HG03097 (cell line): ENCODE measurements at regions not wholly inside any gene's neighbourhood (a gene's known extent, or its start where the extent isn't known, plus 50 kb on each side); places are given as distances from the start of the nearest gene placed in this dataset.
"Not testable (repeated sequence)": the region's sequence is repeated elsewhere in the genome, so short reads cannot be mapped to it uniquely, and the experiment has no call there.

ENCODE experiments used
- ATAC-seq: cut with Tn5 transposase; IDR thresholded peaks from one replicate; pipeline ENCODE4 v1.9.1; 2021; ENCODE audit not compliant: unreplicated experiment, low FRiP score

GRCh38 chr1:65577278-65577677 is 156.8 kb downstream of the LEPR start:
- no peak for ATAC-seq

DNA sequence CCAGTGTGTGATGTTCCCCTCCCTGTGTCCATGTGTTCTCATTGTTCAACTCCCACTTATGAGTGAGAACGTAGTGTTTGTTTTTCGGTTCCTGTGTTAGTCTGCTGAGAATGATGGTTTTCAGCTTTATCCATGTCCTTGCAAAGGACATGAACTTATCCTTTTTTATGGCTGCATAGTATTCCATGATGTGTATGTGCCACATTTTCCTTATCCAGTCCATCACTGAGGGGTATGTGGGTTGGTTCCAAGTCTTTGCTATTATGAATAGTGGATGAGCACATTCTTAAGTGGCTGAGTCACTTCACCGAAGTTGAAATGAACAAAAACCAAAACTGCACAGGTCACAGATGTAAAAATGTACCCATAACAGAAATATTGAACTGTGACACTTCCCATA is 157.5 kb downstream of the LEPR start:
- not testable (repeated sequence) for ATAC-seq

DNA sequence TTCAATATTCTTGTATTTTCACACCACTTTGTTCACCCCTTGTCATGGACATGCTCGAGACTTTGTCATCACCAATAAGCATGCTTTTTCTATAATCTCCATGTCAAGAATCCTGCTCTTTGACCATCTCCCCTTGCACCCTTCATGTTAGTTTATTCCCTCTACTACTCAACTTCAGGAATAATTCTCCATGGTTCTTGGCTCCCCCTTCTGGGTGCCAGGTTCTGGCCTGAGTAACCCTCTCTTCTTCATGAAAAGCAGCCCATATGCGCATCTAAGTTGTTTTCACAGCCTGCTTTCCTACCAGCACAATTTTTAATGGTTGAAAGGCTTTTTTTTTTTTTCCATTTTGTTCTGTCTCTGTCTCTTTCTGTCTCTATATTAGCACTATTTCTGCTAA is 160.7 kb downstream of the LEPR start:
- no peak for ATAC-seq

- ATAC-seq = no peak
Observed at GRCh38 chr1:65584399-65584798, 163.9 kb downstream of the LEPR start.

- no peak for ATAC-seq
Observed at GRCh38 chr1:65590279-65590678, 169.8 kb downstream of the LEPR start.

DNA sequence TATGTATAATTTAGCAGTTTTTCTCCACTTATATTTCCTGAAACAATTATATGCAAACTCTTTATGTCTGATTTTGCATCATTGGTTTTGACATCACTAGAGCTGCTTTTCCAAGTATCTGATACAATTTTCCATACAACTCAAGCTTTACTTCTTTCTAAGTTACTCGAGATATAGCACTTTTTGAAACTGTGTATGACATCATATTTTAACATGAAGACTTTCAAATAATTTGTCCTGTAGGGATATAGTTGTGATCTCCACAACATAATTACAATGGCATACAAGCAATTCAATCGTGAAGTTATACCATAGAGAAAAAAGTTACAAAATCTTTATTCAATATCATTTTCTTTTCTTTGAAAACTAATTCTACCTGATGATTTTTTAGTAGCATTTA is 173.0 kb downstream of the LEPR start:
- ATAC-seq = no peak

DNA sequence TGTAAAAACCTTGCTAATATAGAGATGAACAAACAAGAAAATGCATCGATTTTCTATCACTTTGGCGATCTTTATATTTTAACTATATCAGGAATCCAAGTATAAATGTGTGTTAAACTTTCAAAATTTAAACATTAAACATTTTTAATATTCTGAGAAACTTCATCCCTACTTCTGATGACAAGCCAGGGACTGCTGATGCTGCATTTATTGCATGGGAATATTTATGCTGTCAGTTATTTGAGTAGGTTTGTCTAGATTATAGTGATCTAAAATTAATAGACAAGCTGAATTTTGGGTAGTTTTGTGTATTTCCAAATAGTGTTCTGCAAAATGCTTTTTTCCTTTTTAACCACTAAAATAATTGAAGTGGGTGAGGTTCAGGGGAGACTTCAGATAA is 175.3 kb downstream of the LEPR start:
- ATAC-seq = no peak

DNA sequence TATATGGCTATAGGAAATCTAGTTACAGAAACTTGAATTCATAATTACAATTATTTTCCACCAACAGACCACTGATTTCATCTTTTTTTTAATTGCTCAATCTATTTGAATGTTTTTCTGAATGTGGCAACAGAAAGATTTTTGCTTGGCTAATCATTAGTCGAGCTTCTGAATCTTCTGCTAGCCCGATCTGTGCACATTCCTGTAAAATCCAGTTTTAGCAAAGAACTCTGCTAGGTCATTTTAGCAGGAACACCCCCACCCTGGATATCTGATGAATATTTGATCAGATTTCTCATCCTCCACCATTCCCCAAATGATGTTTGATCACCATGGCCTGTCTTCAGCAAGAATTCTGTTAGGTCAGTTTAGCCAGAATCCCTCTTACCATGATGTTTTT is 176.3 kb downstream of the LEPR start:
- no peak for ATAC-seq

DNA sequence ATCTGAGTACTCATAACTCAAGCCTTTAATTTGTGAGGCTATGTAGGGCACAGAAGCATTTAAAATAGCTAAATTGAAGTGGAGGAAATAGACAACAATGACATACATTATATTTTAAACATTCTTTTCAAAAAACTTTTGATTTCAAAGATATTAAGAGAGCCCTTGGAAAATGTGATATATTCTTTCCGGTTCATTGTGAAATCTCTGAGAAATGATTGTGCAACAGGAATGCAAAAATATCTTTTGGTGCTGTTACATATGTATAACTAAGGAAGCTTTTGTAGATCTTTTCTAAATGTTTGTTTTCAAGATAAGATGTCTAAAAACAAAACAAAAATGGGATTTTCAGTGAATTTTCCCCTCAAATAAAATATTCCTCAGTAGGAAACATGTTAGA is 185.2 kb downstream of the LEPR start:
- no peak for ATAC-seq

GRCh38 chr1:65606426-65606825 is 186.0 kb downstream of the LEPR start:
- no peak for ATAC-seq

GRCh38 chr1:65613884-65614283 is 178.8 kb upstream of the PDE4B start:
- ATAC-seq = no peak

GRCh38 chr1:65615859-65616258 is 176.8 kb upstream of the PDE4B start:
- no peak for ATAC-seq

- not testable (repeated sequence) for ATAC-seq
Observed at GRCh38 chr1:65621721-65622120, 171.0 kb upstream of the PDE4B start.

GRCh38 chr1:65623895-65624294 is 168.8 kb upstream of the PDE4B start:
- no peak for ATAC-seq

DNA sequence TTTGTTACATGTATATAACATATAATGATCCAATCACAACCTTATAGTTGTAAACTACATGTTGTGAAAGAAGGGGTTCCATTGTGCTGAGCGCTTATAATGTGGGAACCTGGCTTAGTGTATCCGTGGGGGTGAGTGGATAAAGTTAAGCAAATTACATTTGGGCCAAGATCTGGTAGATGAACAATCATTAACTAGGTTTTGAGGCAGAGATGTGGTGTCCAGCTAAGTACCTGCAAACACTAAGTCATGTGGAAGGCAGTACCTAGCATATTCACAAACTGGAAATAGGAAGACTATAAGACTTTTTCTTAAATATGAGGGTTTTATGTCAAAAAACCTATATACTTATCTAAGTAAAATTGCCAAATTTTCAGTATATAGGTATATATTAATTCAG is 167.2 kb upstream of the PDE4B start:
- ATAC-seq = no peak

DNA sequence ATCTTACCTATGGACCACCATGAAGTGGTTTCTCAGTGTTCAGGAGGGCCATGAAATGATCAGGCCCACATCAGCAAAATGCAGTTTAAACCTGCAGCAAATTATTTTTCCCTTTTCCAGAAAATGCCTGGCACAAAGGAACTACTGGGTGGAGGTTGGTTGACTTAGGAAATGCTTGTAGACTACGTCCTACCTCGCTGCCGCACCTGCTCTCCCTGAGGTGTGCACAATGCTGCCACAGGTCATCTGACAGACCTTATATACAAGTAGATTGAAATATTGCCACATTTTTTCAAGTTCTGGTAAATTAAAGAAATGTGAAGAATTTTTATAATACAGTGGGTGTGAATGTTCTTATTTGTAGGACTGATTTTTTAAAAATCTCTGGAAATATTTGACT is 166.7 kb upstream of the PDE4B start:
- no peak for ATAC-seq

DNA sequence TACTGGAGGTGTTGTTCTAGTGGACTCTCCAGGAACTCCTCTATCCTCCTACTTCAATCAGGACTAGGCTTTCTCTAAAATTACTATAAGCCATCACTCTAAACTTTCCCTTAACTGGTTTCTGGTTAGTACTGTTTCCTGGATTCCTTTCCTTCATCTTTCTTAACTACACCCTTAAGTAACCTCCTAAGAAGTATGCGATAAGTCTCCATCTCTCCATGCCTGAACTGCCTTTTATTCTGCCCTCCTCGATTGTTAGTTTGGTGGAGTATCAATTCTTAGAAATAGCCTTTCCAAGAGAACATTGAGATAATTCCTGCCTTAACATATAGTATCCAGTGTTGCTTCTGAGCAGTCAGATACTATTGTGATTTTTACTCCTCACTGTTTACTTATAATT is 162.9 kb upstream of the PDE4B start:
- no peak for ATAC-seq

DNA sequence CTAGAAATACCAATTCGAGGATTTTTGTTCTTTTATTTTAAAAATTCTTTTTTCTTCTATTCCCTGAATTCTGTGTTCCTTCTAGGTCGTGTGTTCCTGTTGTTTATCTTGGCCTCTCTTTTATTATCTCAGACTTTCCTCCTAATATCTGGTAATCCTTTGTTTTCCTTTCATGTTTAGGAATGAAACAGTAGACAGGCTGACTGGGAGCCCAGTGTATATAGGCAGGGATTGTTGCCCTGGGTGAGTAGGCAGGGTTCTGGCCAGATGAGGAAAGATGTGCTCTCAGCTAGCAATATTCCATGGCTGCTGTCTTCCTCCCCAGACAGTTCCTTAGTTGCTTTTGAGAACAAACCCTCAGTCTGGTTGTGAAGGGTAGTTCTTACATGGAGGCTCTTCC is 161.8 kb upstream of the PDE4B start:
- no peak for ATAC-seq

DNA sequence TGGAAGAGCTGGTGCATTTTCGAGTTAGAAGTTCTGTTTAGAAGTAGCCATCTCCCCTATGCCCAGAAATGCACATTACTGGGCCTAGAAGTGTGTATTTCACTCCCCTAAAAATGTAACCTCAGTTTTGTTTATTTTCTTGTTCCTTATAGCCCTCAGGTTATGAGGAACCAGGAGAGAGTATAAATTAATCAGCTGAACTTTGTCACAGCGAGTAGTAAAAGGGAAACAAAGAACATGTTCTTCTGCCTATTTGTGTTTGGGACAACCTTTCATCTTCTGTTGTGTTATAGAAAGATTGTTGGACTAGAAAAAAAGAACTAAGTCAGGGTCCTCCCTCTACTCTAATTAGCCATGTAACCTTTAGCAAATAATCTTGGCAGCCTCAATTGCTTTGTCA is 160.5 kb upstream of the PDE4B start:
- ATAC-seq = no peak

DNA sequence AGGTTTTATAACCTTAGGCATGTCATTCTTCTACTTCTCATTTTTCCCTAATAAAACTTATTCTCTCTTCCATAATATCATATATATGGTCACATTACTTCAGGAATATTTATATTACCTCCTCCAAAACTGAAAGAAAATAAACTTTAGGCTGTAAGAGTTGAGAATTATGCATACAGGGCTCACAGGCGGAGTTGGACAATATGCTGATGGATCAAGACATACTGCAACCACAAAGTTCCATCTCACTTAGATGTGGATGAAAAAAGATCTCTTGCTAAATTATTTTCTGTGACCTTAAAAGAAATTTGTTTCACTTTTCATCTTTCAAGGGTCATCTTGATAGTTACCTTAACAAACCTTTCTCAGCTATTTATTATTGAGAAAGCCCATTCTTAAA is 152.6 kb upstream of the PDE4B start:
- no peak for ATAC-seq

DNA sequence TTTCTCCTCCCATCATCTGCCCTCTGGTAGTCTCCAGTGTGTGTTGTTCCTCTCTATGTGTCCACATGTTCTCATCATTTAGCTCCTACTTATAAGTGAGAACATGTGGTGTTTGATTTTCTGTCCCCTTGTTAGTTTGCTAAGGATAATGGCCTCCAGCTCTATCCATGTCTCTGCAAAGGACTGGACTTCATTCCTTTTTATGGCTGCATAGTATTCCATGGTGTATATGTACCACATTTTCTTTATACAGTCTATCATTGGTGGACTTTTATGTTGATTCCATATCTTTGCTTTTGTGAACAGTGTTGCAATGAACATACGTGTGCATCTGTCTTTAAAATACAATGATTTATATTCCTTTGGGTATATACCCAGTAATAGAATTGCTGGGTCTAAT is 143.5 kb upstream of the PDE4B start:
- not testable (repeated sequence) for ATAC-seq

DNA sequence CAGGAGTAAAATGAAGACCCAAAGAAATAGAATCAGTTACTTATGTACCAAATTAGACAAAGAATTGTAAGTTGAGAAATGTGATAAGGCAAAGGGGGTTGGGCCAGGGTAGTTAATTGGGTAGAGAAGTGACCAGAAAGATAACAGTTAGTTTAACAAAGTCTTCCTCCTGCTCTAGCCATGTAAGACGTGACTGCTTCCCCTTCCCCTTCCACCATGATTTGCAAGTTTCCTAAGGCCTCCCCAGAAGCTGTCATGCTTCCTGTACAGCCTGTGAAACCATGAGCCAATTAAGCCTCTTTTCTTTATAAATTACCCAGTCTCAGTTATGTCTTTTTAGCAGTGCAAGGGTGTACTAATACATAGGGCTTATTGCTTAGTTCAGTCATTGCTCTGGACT is 142.0 kb upstream of the PDE4B start:
- ATAC-seq = no peak

DNA sequence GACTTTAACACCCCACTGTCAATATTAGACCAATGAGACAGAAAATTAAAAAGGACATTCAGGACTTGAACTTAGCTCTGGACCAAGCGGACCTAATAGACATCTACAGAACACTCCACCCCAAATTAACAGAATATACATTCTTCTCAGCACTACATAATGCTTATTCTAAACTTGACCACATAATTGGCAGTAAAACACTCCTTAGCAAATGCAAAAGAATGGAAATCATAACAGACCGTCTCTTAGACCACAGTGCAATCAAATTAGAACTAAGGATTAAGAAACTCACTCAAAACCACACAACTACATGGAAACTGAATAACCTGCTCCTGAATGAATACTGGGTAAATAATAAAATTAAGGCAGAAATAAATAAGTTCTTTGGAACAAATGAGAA is 138.2 kb upstream of the PDE4B start:
- ATAC-seq = not testable (repeated sequence)

GRCh38 chr1:65657609-65658008 is 135.1 kb upstream of the PDE4B start:
- not testable (repeated sequence) for ATAC-seq
